ENCODE measurements at regions not wholly inside any gene's neighbourhood (a gene's known extent, or its start where the extent isn't known, plus 50 kb on each side); places are given as distances from the start of the nearest gene placed in this dataset.

GRCh38 chr5:125965577-125965976 is 457.6 kb upstream of the GRAMD2B start:
- no peak for DNase-seq
- WGBS, 2 donors = 86 to 89% methylated on average over 4 of the region's 4 CpGs
- Histone ChIP-seq H3K36me3 (ENCODE audit: control insufficient read depth in 1 of 2, insufficient read depth in 2 of 2, low read length in 1 of 2) (peaks cover 0 to 2% of the 10 kb centered on the region in 2 donors), H3K9me3 (ENCODE audit: control insufficient read depth, low read length) (peaks cover 5% of the 10 kb centered on the region), H3K27me3 (ENCODE audit: control insufficient read depth in 1 of 2, insufficient read depth in 2 of 2, low read length in 1 of 2) (no peaks in the 10 kb centered on the region), H3K4me3 (ENCODE audit: low read length in 2 of 2) (no peak overlapping the region), H3K27ac (ENCODE audit: low read depth in 1 of 2, low read length in 2 of 2) (no peak overlapping the region), H3K4me1 (ENCODE audit: control insufficient read depth in 1 of 2, insufficient read depth in 2 of 2, low read length in 2 of 2) (no peaks in the 10 kb centered on the region)
- no peak for ATAC-seq (ENCODE audit: low FRiP score)
- intact Hi-C loops (cut with DNase I) = no loop called here

GRCh38 chr5:125967576-125967975 is 455.6 kb upstream of the GRAMD2B start:
- no peak overlapping the region for H3K27ac ChIP-seq (ENCODE audit: low read depth in 1 of 2, low read length in 2 of 2)
- H3K9me3 ChIP-seq (ENCODE audit: control insufficient read depth, low read length) = peaks cover 5% of the 10 kb centered on the region
- H3K4me1 ChIP-seq (ENCODE audit: control insufficient read depth in 1 of 2, insufficient read depth in 2 of 2, low read length in 2 of 2) = no peaks in the 10 kb centered on the region
- no peak for DNase-seq
- intact Hi-C loops (cut with DNase I) = no loop called here
- H3K36me3 ChIP-seq (ENCODE audit: control insufficient read depth in 1 of 2, insufficient read depth in 2 of 2, low read length in 1 of 2) = peaks cover 0 to 2% of the 10 kb centered on the region in 2 donors
- no peak overlapping the region for H3K4me3 ChIP-seq (ENCODE audit: low read length in 2 of 2)
- no peak for ATAC-seq (ENCODE audit: low FRiP score)
- no peaks in the 10 kb centered on the region for H3K27me3 ChIP-seq (ENCODE audit: control insufficient read depth in 1 of 2, insufficient read depth in 2 of 2, low read length in 1 of 2)

GRCh38 chr5:125969011-125969813 is 454.0 kb upstream of the GRAMD2B start:
- ATAC-seq (ENCODE audit: low FRiP score) = no peak
- Histone ChIP-seq H3K4me3 (ENCODE audit: low read length in 2 of 2) (no peak overlapping the region), H3K27me3 (ENCODE audit: control insufficient read depth in 1 of 2, insufficient read depth in 2 of 2, low read length in 1 of 2) (no peaks in the 10 kb centered on the region), H3K4me1 (ENCODE audit: control insufficient read depth in 1 of 2, insufficient read depth in 2 of 2, low read length in 2 of 2) (no peaks in the 10 kb centered on the region), H3K9me3 (ENCODE audit: control insufficient read depth, low read length) (peaks cover 5% of the 10 kb centered on the region), H3K36me3 (ENCODE audit: control insufficient read depth in 1 of 2, insufficient read depth in 2 of 2, low read length in 1 of 2) (peaks cover 0 to 2% of the 10 kb centered on the region in 2 donors), H3K27ac (ENCODE audit: low read depth in 1 of 2, low read length in 2 of 2) (no peak overlapping the region)
- DNase-seq = no peak
- intact Hi-C loops (cut with DNase I) = no loop called here
- 71 to 79% methylated on average over 6 of the region's 6 CpGs for WGBS, 2 donors

GRCh38 chr5:125969814-125970171 is 453.4 kb upstream of the GRAMD2B start:
- Histone ChIP-seq H3K4me3 (ENCODE audit: low read length in 2 of 2) (no peak overlapping the region), H3K36me3 (ENCODE audit: control insufficient read depth in 1 of 2, insufficient read depth in 2 of 2, low read length in 1 of 2) (peaks cover 0 to 2% of the 10 kb centered on the region in 2 donors), H3K9me3 (ENCODE audit: control insufficient read depth, low read length) (peaks cover 5% of the 10 kb centered on the region), H3K27me3 (ENCODE audit: control insufficient read depth in 1 of 2, insufficient read depth in 2 of 2, low read length in 1 of 2) (no peaks in the 10 kb centered on the region), H3K27ac (ENCODE audit: low read depth in 1 of 2, low read length in 2 of 2) (no peak overlapping the region), H3K4me1 (ENCODE audit: control insufficient read depth in 1 of 2, insufficient read depth in 2 of 2, low read length in 2 of 2) (no peaks in the 10 kb centered on the region)
- intact Hi-C loops (cut with DNase I) = no loop called here
- ATAC-seq (ENCODE audit: low FRiP score) (no peak), DNase-seq (no peak)
- WGBS, 2 donors = 82 to 84% methylated on average over 1 of the region's 1 CpG

- intact Hi-C loops (cut with DNase I) = no loop called here
- Histone ChIP-seq H3K9me3 (ENCODE audit: control insufficient read depth, low read length) (peaks cover 5% of the 10 kb centered on the region), H3K4me1 (ENCODE audit: control insufficient read depth in 1 of 2, insufficient read depth in 2 of 2, low read length in 2 of 2) (no peaks in the 10 kb centered on the region), H3K36me3 (ENCODE audit: control insufficient read depth in 1 of 2, insufficient read depth in 2 of 2, low read length in 1 of 2) (peaks cover 0 to 2% of the 10 kb centered on the region in 2 donors), H3K27ac (ENCODE audit: low read depth in 1 of 2, low read length in 2 of 2) (no peak overlapping the region), H3K4me3 (ENCODE audit: low read length in 2 of 2) (no peak overlapping the region), H3K27me3 (ENCODE audit: control insufficient read depth in 1 of 2, insufficient read depth in 2 of 2, low read length in 1 of 2) (no peaks in the 10 kb centered on the region)
- DNase-seq (no peak), ATAC-seq (ENCODE audit: low FRiP score) (no peak)
- WGBS, 2 donors = 51 to 70% methylated on average over 7 of the region's 7 CpGs
Observed at GRCh38 chr5:125970631-125971307, 452.4 kb upstream of the GRAMD2B start.

- no peaks in the 10 kb centered on the region for H3K27me3 ChIP-seq (ENCODE audit: control insufficient read depth in 1 of 2, insufficient read depth in 2 of 2, low read length in 1 of 2)
- no peak overlapping the region for H3K4me3 ChIP-seq (ENCODE audit: low read length in 2 of 2)
- DNase-seq = no peak
- no peaks in the 10 kb centered on the region for H3K4me1 ChIP-seq (ENCODE audit: control insufficient read depth in 1 of 2, insufficient read depth in 2 of 2, low read length in 2 of 2)
- ATAC-seq (ENCODE audit: low FRiP score) = no peak
- intact Hi-C loops (cut with DNase I) = no loop called here
- no peaks in the 10 kb centered on the region for H3K9me3 ChIP-seq (ENCODE audit: control insufficient read depth, low read length)
- H3K36me3 ChIP-seq (ENCODE audit: control insufficient read depth in 1 of 2, insufficient read depth in 2 of 2, low read length in 1 of 2) = no peaks in the 10 kb centered on the region
- H3K27ac ChIP-seq (ENCODE audit: low read depth in 1 of 2, low read length in 2 of 2) = no peak overlapping the region
- 38 to 74% methylated on average over 3 of the region's 3 CpGs for WGBS, 2 donors
Observed at GRCh38 chr5:125972706-125973105, 450.5 kb upstream of the GRAMD2B start.

- ATAC-seq (ENCODE audit: low FRiP score) = no peak
- DNase-seq = no peak
- intact Hi-C loops (cut with DNase I) = no loop called here
- H3K27ac ChIP-seq (ENCODE audit: low read depth in 1 of 2, low read length in 2 of 2) = no peak overlapping the region
- no peaks in the 10 kb centered on the region for H3K27me3 ChIP-seq (ENCODE audit: control insufficient read depth in 1 of 2, insufficient read depth in 2 of 2, low read length in 1 of 2)
- H3K9me3 ChIP-seq (ENCODE audit: control insufficient read depth, low read length) = no peaks in the 10 kb centered on the region
- H3K4me1 ChIP-seq (ENCODE audit: control insufficient read depth in 1 of 2, insufficient read depth in 2 of 2, low read length in 2 of 2) = no peaks in the 10 kb centered on the region
- 35 to 41% methylated on average over 3 of the region's 3 CpGs for WGBS, 2 donors
- no peak overlapping the region for H3K4me3 ChIP-seq (ENCODE audit: low read length in 2 of 2)
- H3K36me3 ChIP-seq (ENCODE audit: control insufficient read depth in 1 of 2, insufficient read depth in 2 of 2, low read length in 1 of 2) = no peaks in the 10 kb centered on the region
Observed at GRCh38 chr5:125974679-125975078, 448.5 kb upstream of the GRAMD2B start.

- DNase-seq (no peak), ATAC-seq (ENCODE audit: low FRiP score) (no peak)
- WGBS, 2 donors = 80 to 82% methylated on average over 2 of the region's 2 CpGs
- no peaks in the 10 kb centered on the region for H3K4me1 ChIP-seq (ENCODE audit: control insufficient read depth in 1 of 2, insufficient read depth in 2 of 2, low read length in 2 of 2)
- H3K27ac ChIP-seq (ENCODE audit: low read depth in 1 of 2, low read length in 2 of 2) = no peak overlapping the region
- intact Hi-C loops (cut with DNase I) = no loop called here
- H3K9me3 ChIP-seq (ENCODE audit: control insufficient read depth, low read length) = no peaks in the 10 kb centered on the region
- no peaks in the 10 kb centered on the region for H3K36me3 ChIP-seq (ENCODE audit: control insufficient read depth in 1 of 2, insufficient read depth in 2 of 2, low read length in 1 of 2)
- H3K27me3 ChIP-seq (ENCODE audit: control insufficient read depth in 1 of 2, insufficient read depth in 2 of 2, low read length in 1 of 2) = no peaks in the 10 kb centered on the region
- no peak overlapping the region for H3K4me3 ChIP-seq (ENCODE audit: low read length in 2 of 2)
Observed at GRCh38 chr5:125976421-125977000, 446.7 kb upstream of the GRAMD2B start.

- DNase-seq (no peak), ATAC-seq (ENCODE audit: low FRiP score) (no peak)
- Histone ChIP-seq H3K4me1 (ENCODE audit: control insufficient read depth in 1 of 2, insufficient read depth in 2 of 2, low read length in 2 of 2) (no peaks in the 10 kb centered on the region), H3K27me3 (ENCODE audit: control insufficient read depth in 1 of 2, insufficient read depth in 2 of 2, low read length in 1 of 2) (no peaks in the 10 kb centered on the region), H3K36me3 (ENCODE audit: control insufficient read depth in 1 of 2, insufficient read depth in 2 of 2, low read length in 1 of 2) (no peaks in the 10 kb centered on the region), H3K9me3 (ENCODE audit: control insufficient read depth, low read length) (no peaks in the 10 kb centered on the region), H3K4me3 (ENCODE audit: low read length in 2 of 2) (no peak overlapping the region), H3K27ac (ENCODE audit: low read depth in 1 of 2, low read length in 2 of 2) (no peak overlapping the region)
- 45 to 63% methylated on average over 3 of the region's 3 CpGs for WGBS, 2 donors
- intact Hi-C loops (cut with DNase I) = no loop called here
Observed at GRCh38 chr5:125978015-125978414, 445.2 kb upstream of the GRAMD2B start.
